ENCODE measurements at regions not wholly inside any gene's neighbourhood (a gene's known extent, or its start where the extent isn't known, plus 50 kb on each side); places are given as distances from the start of the nearest gene placed in this dataset.

- no peak overlapping the region for H3K27ac ChIP-seq (ENCODE audit: low read length)
- no peak for DNase-seq
- no peak overlapping the region for H3K4me3 ChIP-seq (ENCODE audit: control insufficient read depth in 1 of 2, extremely low read depth in 1 of 2, low read length in 1 of 2)
- Mint-ChIP-seq H3K4me1 (peaks cover 9 to 14% (median 11%) of the 10 kb centered on the region in 3 donors), H3K36me3 (peaks cover 5% of the 10 kb centered on the region), H3K27ac (no peak overlapping the region), H3K27me3 (no peaks in the 10 kb centered on the region), H3K9me3 (peaks cover 4 to 6% (median 5%) of the 10 kb centered on the region in 3 donors), H3K4me3 (no peak overlapping the region)
- ATAC-seq (replicated peaks in 1 of 4), result no peak
- ChIA-PET POLR2A (no interaction called here), CTCF (no interaction called here)
- H3K36me3 ChIP-seq (ENCODE audit: control insufficient read depth in 2 of 2, extremely low read depth in 1 of 2, insufficient read depth in 1 of 2, low read length in 1 of 2), result no peaks in the 10 kb centered on the region
- H3K4me1 ChIP-seq (ENCODE audit: control insufficient read depth in 1 of 2, extremely low read depth in 1 of 2, insufficient read depth in 2 of 2, low read length in 2 of 2), result peaks cover 4 to 13% of the 10 kb centered on the region in 2 experiments
- H3K27me3 ChIP-seq (replicated peaks in 1 of 2; ENCODE audit: control insufficient read depth in 2 of 2, extremely low read depth in 1 of 2, insufficient read depth in 2 of 2, low read length in 1 of 2), result no peaks in the 10 kb centered on the region
- no CpG with 5 or more reads among the region's 1 CpG for WGBS (ENCODE audit: insufficient coverage)
- H3K9me3 ChIP-seq, result no peaks in the 10 kb centered on the region
Measured at GRCh38 chr3:187830181-187830580, 84.9 kb upstream of the BCL6 start.

- no peaks in the 10 kb centered on the region for H3K36me3 ChIP-seq (ENCODE audit: control insufficient read depth in 2 of 2, extremely low read depth in 1 of 2, insufficient read depth in 1 of 2, low read length in 1 of 2)
- peaks cover 4 to 13% of the 10 kb centered on the region in 2 experiments for H3K4me1 ChIP-seq (ENCODE audit: control insufficient read depth in 1 of 2, extremely low read depth in 1 of 2, insufficient read depth in 2 of 2, low read length in 2 of 2)
- no peak overlapping the region for H3K27ac ChIP-seq (ENCODE audit: low read length)
- no peak for ATAC-seq (replicated peaks in 1 of 4)
- no peak for DNase-seq
- H3K27me3 Mint-ChIP-seq, result no peaks in the 10 kb centered on the region
- 89% methylated on average over 5 of the region's 9 CpGs for WGBS (ENCODE audit: insufficient coverage)
- H3K4me3 ChIP-seq (ENCODE audit: control insufficient read depth in 1 of 2, extremely low read depth in 1 of 2, low read length in 1 of 2), result no peak overlapping the region
- H3K9me3 Mint-ChIP-seq, result peaks cover 4 to 10% (median 5%) of the 10 kb centered on the region in 3 donors
- no peak overlapping the region for H3K4me3 Mint-ChIP-seq
- H3K27ac Mint-ChIP-seq, result no peak overlapping the region
- POLR2A ChIA-PET, result no interaction called here
- H3K27me3 ChIP-seq (replicated peaks in 1 of 2; ENCODE audit: control insufficient read depth in 2 of 2, extremely low read depth in 1 of 2, insufficient read depth in 2 of 2, low read length in 1 of 2), result no peaks in the 10 kb centered on the region
- H3K36me3 Mint-ChIP-seq, result peaks cover 5% of the 10 kb centered on the region
- no peaks in the 10 kb centered on the region for H3K9me3 ChIP-seq
- CTCF ChIA-PET, result interaction anchor here in 1 of 2 donors (0.9 to 1.0 kb wide), 2 partner anchors 9 to 91 kb away, joined by 3 to 7 read pairs; no protein-coding TSS in a partner anchor
- H3K4me1 Mint-ChIP-seq, result peaks cover 9 to 14% (median 11%) of the 10 kb centered on the region in 3 donors
Measured at GRCh38 chr3:187831125-187832051, 86.1 kb upstream of the BCL6 start.

GRCh38 chr3:187832202-187832601 is 86.9 kb upstream of the BCL6 start:
- Mint-ChIP-seq H3K4me1 (peaks cover 9 to 14% (median 11%) of the 10 kb centered on the region in 3 donors), H3K27me3 (no peaks in the 10 kb centered on the region), H3K36me3 (peaks cover 5% of the 10 kb centered on the region), H3K27ac (no peak overlapping the region), H3K9me3 (peaks cover 4 to 10% (median 5%) of the 10 kb centered on the region in 3 donors), H3K4me3 (no peak overlapping the region)
- H3K4me3 ChIP-seq (ENCODE audit: control insufficient read depth in 1 of 2, extremely low read depth in 1 of 2, low read length in 1 of 2), result no peak overlapping the region
- H3K36me3 ChIP-seq (ENCODE audit: control insufficient read depth in 2 of 2, extremely low read depth in 1 of 2, insufficient read depth in 1 of 2, low read length in 1 of 2), result no peaks in the 10 kb centered on the region
- H3K27me3 ChIP-seq (replicated peaks in 1 of 2; ENCODE audit: control insufficient read depth in 2 of 2, extremely low read depth in 1 of 2, insufficient read depth in 2 of 2, low read length in 1 of 2), result no peaks in the 10 kb centered on the region
- peaks cover 4 to 13% of the 10 kb centered on the region in 2 experiments for H3K4me1 ChIP-seq (ENCODE audit: control insufficient read depth in 1 of 2, extremely low read depth in 1 of 2, insufficient read depth in 2 of 2, low read length in 2 of 2)
- ChIA-PET CTCF (interaction anchor here in 1 of 2 donors (0.6 to 1.0 kb wide), 4 partner anchors 8 to 769 kb away, joined by 3 to 7 read pairs (median 4); no protein-coding TSS in a partner anchor), POLR2A (no interaction called here)
- ATAC-seq (replicated peaks in 1 of 4) (no peak), DNase-seq (no peak)
- WGBS (ENCODE audit: insufficient coverage), result no CpG with 5 or more reads among the region's 3 CpGs
- H3K9me3 ChIP-seq, result no peaks in the 10 kb centered on the region
- H3K27ac ChIP-seq (ENCODE audit: low read length), result no peak overlapping the region

DNA sequence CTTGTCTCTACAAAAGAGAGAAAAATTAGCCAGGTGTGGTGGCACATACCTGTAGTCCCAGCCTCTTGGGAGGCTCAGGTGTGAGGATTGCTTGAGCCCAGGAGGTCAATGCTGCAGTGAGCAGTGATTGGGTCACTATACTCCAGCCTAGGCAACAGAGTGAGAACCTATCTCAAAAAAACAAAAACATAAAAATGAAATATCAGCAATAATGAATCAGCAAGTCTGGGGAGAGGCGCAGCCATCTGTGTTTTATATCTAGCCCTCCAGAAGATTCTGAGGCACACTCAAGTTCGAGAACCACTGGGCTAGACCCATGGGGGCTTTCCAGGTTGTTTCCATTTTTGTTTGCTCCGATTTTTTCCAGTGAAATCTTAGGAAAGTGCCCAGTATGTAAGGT is 88.1 kb upstream of the BCL6 start:
- Histone ChIP-seq H3K9me3 (no peaks in the 10 kb centered on the region), H3K27ac (ENCODE audit: low read length) (no peak overlapping the region), H3K4me1 (ENCODE audit: control insufficient read depth in 1 of 2, extremely low read depth in 1 of 2, insufficient read depth in 2 of 2, low read length in 2 of 2) (peaks cover 4 to 11% of the 10 kb centered on the region in 2 experiments), H3K36me3 (ENCODE audit: control insufficient read depth in 2 of 2, extremely low read depth in 1 of 2, insufficient read depth in 1 of 2, low read length in 1 of 2) (no peaks in the 10 kb centered on the region), H3K27me3 (replicated peaks in 1 of 2; ENCODE audit: control insufficient read depth in 2 of 2, extremely low read depth in 1 of 2, insufficient read depth in 2 of 2, low read length in 1 of 2) (no peaks in the 10 kb centered on the region), H3K4me3 (ENCODE audit: control insufficient read depth in 1 of 2, extremely low read depth in 1 of 2, low read length in 1 of 2) (no peak overlapping the region)
- Mint-ChIP-seq H3K27me3 (no peaks in the 10 kb centered on the region), H3K36me3 (peaks cover 5% of the 10 kb centered on the region), H3K27ac (no peak overlapping the region), H3K4me3 (no peak overlapping the region), H3K9me3 (peaks cover 4 to 10% (median 5%) of the 10 kb centered on the region in 3 donors), H3K4me1 (peaks cover 9 to 12% (median 11%) of the 10 kb centered on the region in 3 donors)
- no peak for DNase-seq
- no peak for ATAC-seq (replicated peaks in 1 of 4)
- POLR2A ChIA-PET, result no interaction called here
- CTCF ChIA-PET, result no interaction called here
- WGBS (ENCODE audit: insufficient coverage), result 85% methylated on average over 2 of the region's 3 CpGs

- POLR2A ChIA-PET, result no interaction called here
- Mint-ChIP-seq H3K9me3 (peaks cover 4 to 10% (median 5%) of the 10 kb centered on the region in 3 donors), H3K36me3 (peaks cover 5% of the 10 kb centered on the region), H3K4me3 (no peak overlapping the region), H3K27ac (no peak overlapping the region), H3K27me3 (no peaks in the 10 kb centered on the region), H3K4me1 (peaks cover 3 to 6% (median 6%) of the 10 kb centered on the region in 3 donors)
- no peak for DNase-seq
- Histone ChIP-seq H3K4me1 (ENCODE audit: control insufficient read depth in 1 of 2, extremely low read depth in 1 of 2, insufficient read depth in 2 of 2, low read length in 2 of 2) (peaks cover under 1 to 5% of the 10 kb centered on the region in 2 experiments), H3K36me3 (ENCODE audit: control insufficient read depth in 2 of 2, extremely low read depth in 1 of 2, insufficient read depth in 1 of 2, low read length in 1 of 2) (no peaks in the 10 kb centered on the region), H3K27ac (ENCODE audit: low read length) (no peak overlapping the region), H3K9me3 (no peaks in the 10 kb centered on the region), H3K27me3 (replicated peaks in 1 of 2; ENCODE audit: control insufficient read depth in 2 of 2, extremely low read depth in 1 of 2, insufficient read depth in 2 of 2, low read length in 1 of 2) (no peaks in the 10 kb centered on the region), H3K4me3 (ENCODE audit: control insufficient read depth in 1 of 2, extremely low read depth in 1 of 2, low read length in 1 of 2) (no peak overlapping the region)
- CTCF ChIA-PET, result no interaction called here
- WGBS (ENCODE audit: insufficient coverage), result 91% methylated on average over 5 of the region's 9 CpGs
- no peak for ATAC-seq (replicated peaks in 1 of 4)
Measured at GRCh38 chr3:187833799-187834578, 88.7 kb upstream of the BCL6 start.

All from T-cell (primary cell).